K562 (cell line): ENCODE measurements at regions not wholly inside any gene's neighbourhood (a gene's known extent, or its start where the extent isn't known, plus 50 kb on each side); places are given as distances from the start of the nearest gene placed in this dataset.

Experiments used
- CTCF ChIP-seq, 3 experiments: IDR thresholded peaks in 2 of 3; conservative IDR thresholded peaks in 1 of 3; 2 replicates each; pipeline ENCODE4 v1.5.1; 2011 to 2012; ENCODE audit warnings: low read length in 3 of 3, mild to moderate bottlenecking in 3 of 3, control low read depth in 2 of 3, improper control_type of control experiment in 1 of 3, inconsistent platforms in 1 of 3, low read depth in 1 of 3, mixed read lengths in 1 of 3, moderate library complexity in 1 of 3; ENCODE audit not compliant: insufficient read depth in 2 of 3
- ZNF280B ChIP-seq: fragments of 250-450 bp; sonication (Bioruptor Pico); IDR thresholded peaks from 2 replicates; pipeline ENCODE4 v1.5.1; 2021; ENCODE audit warnings: mild to moderate bottlenecking

- TF ChIP-seq ZNF280B (CRISPR knock-in tag), result no peak
- no peak for TF ChIP-seq CTCF (IDR thresholded peaks at IDR 0.05 in 2 of 3, conservative IDR thresholded peaks at IDR 0.05 in 1 of 3; ENCODE audit: insufficient read depth in 2 of 3, low read depth in 1 of 3, low read length in 3 of 3)
Measured at GRCh38 chr15:49760749-49761148, 139.9 kb downstream of the DTWD1 start.
